Mesothelial cell of epicardium (in vitro differentiated cells): ENCODE measurements at regions not wholly inside any gene's neighbourhood (a gene's known extent, or its start where the extent isn't known, plus 50 kb on each side); places are given as distances from the start of the nearest gene placed in this dataset.

Experiments
- DNase-seq, 2 experiments: peaks; one replicate each; pipeline ENCODE4 v3.0.0; 2021; ENCODE audit warnings: low spot score in 2 of 2; ENCODE audit not compliant: unreplicated experiment in 2 of 2
- H3K27ac Mint-ChIP-seq: 2 replicates; pipeline ENCODE4 v1.8.0; 2021; ENCODE audit warnings: mixed read lengths
- H3K27me3 Mint-ChIP-seq: 2 replicates; pipeline ENCODE4 v1.8.0; 2021; ENCODE audit warnings: low read depth, mixed read lengths
- H3K36me3 Mint-ChIP-seq: 2 replicates; pipeline ENCODE4 v1.8.0; 2021; ENCODE audit warnings: mixed read lengths
- H3K4me1 Mint-ChIP-seq: 2 replicates; pipeline ENCODE4 v1.8.0; 2021; ENCODE audit warnings: mixed read lengths
- H3K4me3 Mint-ChIP-seq: 2 replicates; pipeline ENCODE4 v1.8.0; 2021; ENCODE audit warnings: mild to moderate bottlenecking, moderate library complexity, mixed read lengths
- H3K9me3 Mint-ChIP-seq: 2 replicates; pipeline ENCODE4 v1.8.0; 2021; ENCODE audit warnings: mixed read lengths
- CTCF ChIP-seq: fragments of 200-600 bp; sonication (generic); IDR thresholded peaks from one replicate; pipeline ENCODE4 v1.5.0; 2021; ENCODE audit warnings: antibody characterized with exemption; ENCODE audit not compliant: unreplicated experiment

- DNase-seq, result no peak
- Mint-ChIP-seq H3K4me3 (no peak overlapping the region), H3K36me3 (no peaks in the 10 kb centered on the region), H3K27ac (no peak overlapping the region), H3K9me3 (peaks cover 15% of the 10 kb centered on the region), H3K27me3 (no peaks in the 10 kb centered on the region), H3K4me1 (peaks cover 16% of the 10 kb centered on the region)
- no peak for TF ChIP-seq CTCF
Measured at GRCh38 chr5:118533923-118534322, 454.4 kb downstream of the DTWD2 start.

- Mint-ChIP-seq H3K4me3 (no peak overlapping the region), H3K9me3 (peaks cover 13% of the 10 kb centered on the region), H3K27ac (no peak overlapping the region), H3K36me3 (no peaks in the 10 kb centered on the region), H3K4me1 (peaks cover 16% of the 10 kb centered on the region), H3K27me3 (no peaks in the 10 kb centered on the region)
- no peak for DNase-seq
- no peak for TF ChIP-seq CTCF
Measured at GRCh38 chr5:118533156-118533555, 455.2 kb downstream of the DTWD2 start.

- no peak overlapping the region for H3K4me3 Mint-ChIP-seq
- TF ChIP-seq CTCF, result no peak
- no peaks in the 10 kb centered on the region for H3K27me3 Mint-ChIP-seq
- H3K27ac Mint-ChIP-seq, result no peak overlapping the region
- no peaks in the 10 kb centered on the region for H3K36me3 Mint-ChIP-seq
- peaks cover 6% of the 10 kb centered on the region for H3K9me3 Mint-ChIP-seq
- DNase-seq, result no peak
- H3K4me1 Mint-ChIP-seq, result peaks cover 16% of the 10 kb centered on the region
Measured at GRCh38 chr5:118531276-118531675, 457.1 kb downstream of the DTWD2 start.

- DNase-seq, result no peak
- TF ChIP-seq CTCF, result no peak
- no peak overlapping the region for H3K4me3 Mint-ChIP-seq
- peaks cover 6% of the 10 kb centered on the region for H3K9me3 Mint-ChIP-seq
- peaks cover 2% of the 10 kb centered on the region for H3K27me3 Mint-ChIP-seq
- H3K4me1 Mint-ChIP-seq, result peaks cover 16% of the 10 kb centered on the region
- no peaks in the 10 kb centered on the region for H3K36me3 Mint-ChIP-seq
- H3K27ac Mint-ChIP-seq, result no peak overlapping the region
Measured at GRCh38 chr5:118529361-118530144, 458.8 kb downstream of the DTWD2 start.

GRCh38 chr5:118522626-118523025 is 465.7 kb downstream of the DTWD2 start:
- no peak overlapping the region for H3K27ac Mint-ChIP-seq
- peaks cover 2% of the 10 kb centered on the region for H3K27me3 Mint-ChIP-seq
- no peak for DNase-seq
- no peak for TF ChIP-seq CTCF
- H3K36me3 Mint-ChIP-seq, result no peaks in the 10 kb centered on the region
- peaks cover 1% of the 10 kb centered on the region for H3K9me3 Mint-ChIP-seq
- no peaks in the 10 kb centered on the region for H3K4me1 Mint-ChIP-seq
- no peak overlapping the region for H3K4me3 Mint-ChIP-seq
